ENCODE measurements at regions not wholly inside any gene's neighbourhood (a gene's known extent, or its start where the extent isn't known, plus 50 kb on each side); places are given as distances from the start of the nearest gene placed in this dataset.

- intact Hi-C loops (cut with DNase I) = no loop called here
- H3K9me3 ChIP-seq = no peaks in the 10 kb centered on the region
- no peaks in the 10 kb centered on the region for H3K4me1 ChIP-seq
- no peak overlapping the region for H3K4me3 ChIP-seq
- H3K27ac ChIP-seq = no peak overlapping the region
- WGBS (ENCODE audit: insufficient coverage, low coverage, low lambda C conversion rate, missing lambda C conversion rate) = 58% methylated on average over 5 of the region's 6 CpGs
- ATAC-seq = no peak
- TF ChIP-seq CTCF (IDR thresholded peaks at IDR 0.05) (no peak), POLR2A (IDR thresholded peaks at IDR 0.05) (no peak)
- DNase-seq = no peak
- no peaks in the 10 kb centered on the region for H3K27me3 ChIP-seq
- H3K36me3 ChIP-seq = no peaks in the 10 kb centered on the region
These were observed 610.7 kb downstream of the QKI start for GRCh38 chr6:164025180-164025579.

- 46% methylated on average over 7 of the region's 7 CpGs for WGBS (ENCODE audit: insufficient coverage, low coverage, low lambda C conversion rate, missing lambda C conversion rate)
- no peak for TF ChIP-seq POLR2A (IDR thresholded peaks at IDR 0.05)
- intact Hi-C loops (cut with DNase I) = no loop called here
- Histone ChIP-seq H3K4me3 (no peak overlapping the region), H3K27ac (no peak overlapping the region), H3K4me1 (no peaks in the 10 kb centered on the region), H3K9me3 (no peaks in the 10 kb centered on the region), H3K36me3 (no peaks in the 10 kb centered on the region), H3K27me3 (no peaks in the 10 kb centered on the region)
- ATAC-seq (no peak), DNase-seq (no peak)
These were observed 609.0 kb downstream of the QKI start for GRCh38 chr6:164023535-164023934.

GRCh38 chr6:164022632-164023031 is 608.1 kb downstream of the QKI start:
- Histone ChIP-seq H3K27me3 (no peaks in the 10 kb centered on the region), H3K4me3 (no peak overlapping the region), H3K36me3 (no peaks in the 10 kb centered on the region), H3K4me1 (no peaks in the 10 kb centered on the region), H3K27ac (no peak overlapping the region), H3K9me3 (no peaks in the 10 kb centered on the region)
- intact Hi-C loops (cut with DNase I) = no loop called here
- 71% methylated on average over 9 of the region's 13 CpGs for WGBS (ENCODE audit: insufficient coverage, low coverage, low lambda C conversion rate, missing lambda C conversion rate)
- TF ChIP-seq CTCF (IDR thresholded peaks at IDR 0.05) = no peak
- no peak for TF ChIP-seq POLR2A (IDR thresholded peaks at IDR 0.05)
- no peak for ATAC-seq
- no peak for DNase-seq

GRCh38 chr6:164021589-164022250 is 607.2 kb downstream of the QKI start:
- intact Hi-C loops (cut with DNase I) = no loop called here
- no peak for ATAC-seq
- no peak overlapping the region for H3K4me3 ChIP-seq

GRCh38 chr6:164020142-164020541 is 605.6 kb downstream of the QKI start:
- 93% methylated on average over 4 of the region's 21 CpGs for WGBS (ENCODE audit: insufficient coverage, low coverage, low lambda C conversion rate, missing lambda C conversion rate)

More at GRCh38 chr6:164021589-164022250, 607.2 kb downstream of the QKI start:
- no peaks in the 10 kb centered on the region for H3K27me3 ChIP-seq
- 44% methylated on average over 9 of the region's 14 CpGs for WGBS (ENCODE audit: insufficient coverage, low coverage, low lambda C conversion rate, missing lambda C conversion rate)
- H3K27ac ChIP-seq = no peak overlapping the region
- H3K36me3 ChIP-seq = no peaks in the 10 kb centered on the region
- no peak for DNase-seq
- TF ChIP-seq POLR2A (IDR thresholded peaks at IDR 0.05) = no peak
- TF ChIP-seq CTCF (IDR thresholded peaks at IDR 0.05) = no peak
- no peaks in the 10 kb centered on the region for H3K4me1 ChIP-seq
- H3K9me3 ChIP-seq = no peaks in the 10 kb centered on the region

More at GRCh38 chr6:164020142-164020541, 605.6 kb downstream of the QKI start:
- Histone ChIP-seq H3K4me1 (no peaks in the 10 kb centered on the region), H3K4me3 (no peak overlapping the region), H3K27ac (no peak overlapping the region), H3K27me3 (no peaks in the 10 kb centered on the region), H3K36me3 (no peaks in the 10 kb centered on the region), H3K9me3 (no peaks in the 10 kb centered on the region)
- intact Hi-C loops (cut with DNase I) = no loop called here
- DNase-seq (no peak), ATAC-seq (no peak)
- no peak for TF ChIP-seq POLR2A (IDR thresholded peaks at IDR 0.05)
- no peak for TF ChIP-seq CTCF (IDR thresholded peaks at IDR 0.05)
